GM12878 (cell line): ENCODE measurements at regions not wholly inside any gene's neighbourhood (a gene's known extent, or its start where the extent isn't known, plus 50 kb on each side); places are given as distances from the start of the nearest gene placed in this dataset.
"Not testable (repeated sequence)": the region's sequence is repeated elsewhere in the genome, so short reads cannot be mapped to it uniquely, and the experiment has no call there.

ENCODE experiments used
- ATAC-seq: fragments of 200-7000 bp; cut with Tn5 transposase; 3 replicates; pipeline ENCODE4 v1.9.1; 2020; ENCODE audit warnings: mild to moderate bottlenecking, moderate library complexity
- BruUV-seq: library from RNA; stranded (reverse); fragments of 400-500 nt; replicated peaks from 2 replicates; lab custom pipeline; 2021; lab: Mats Ljungman, UMichigan
- CTCF ChIA-PET: fragments of 300-600 bp; sonication (Branson Sonifier 250); formaldehyde crosslinking; extraction: SDS; loops from one replicate; lab custom pipeline; 2021; ENCODE audit warnings: inconsistent platforms; lab: Yijun Ruan, JAX
- POLR2A ChIA-PET: fragments of 350-600 bp; formaldehyde crosslinking; extraction: SDS; loops from one replicate; lab custom pipeline; 2021; ENCODE audit warnings: inconsistent platforms; lab: Charles Lee
- RAD21 ChIA-PET: fragments of 300-600 bp; sonication (Branson Sonifier 250); formaldehyde crosslinking; loops from one replicate; lab custom pipeline; 2023; ENCODE audit warnings: antibody characterized with exemption; ENCODE audit not compliant: unreplicated experiment; lab: Charles Lee
- SMC1A ChIA-PET: fragments of 300-600 bp; sonication (Branson Sonifier 250); formaldehyde crosslinking; loops from one replicate; lab custom pipeline; 2023; ENCODE audit not compliant: unreplicated experiment, uncharacterized antibody; lab: Charles Lee
- DNase-seq: peaks from one replicate; pipeline ENCODE4 v3.0.0-alpha.2; 2011; ENCODE audit warnings: low read depth, low spot score
- FAIRE-seq: peaks from 3 replicates; lab custom pipeline; 2011; peaks lifted over from hg19 to GRCh38; lab: Jason Lieb, UNC
- H2AFZ ChIP-seq: 2 replicates; pipeline ENCODE4 v1.6.0; 2011; ENCODE audit warnings: low read depth, low read length, control low read depth; ENCODE audit not compliant: control insufficient read depth
- H3K27ac ChIP-seq: 2 replicates; pipeline ENCODE4 v1.5.1; 2011; ENCODE audit warnings: control low read depth; ENCODE audit not compliant: control insufficient read depth, insufficient read depth
- H3K27me3 ChIP-seq, 2 experiments: replicated peaks in 1 of 2; 2 replicates each; pipeline versions ENCODE4 v1.6.0 to v1.6.1; 2011; ENCODE audit warnings: low read length in 1 of 2; ENCODE audit not compliant: control insufficient read depth in 2 of 2, insufficient read depth in 2 of 2
- H3K36me3 ChIP-seq, 2 experiments: 2 replicates each; pipeline ENCODE4 v1.5.1; 2011; ENCODE audit warnings: low read length in 1 of 2; ENCODE audit not compliant: control insufficient read depth in 2 of 2, insufficient read depth in 2 of 2
- H3K4me1 ChIP-seq: 2 replicates; pipeline ENCODE4 v1.6.1; 2011; ENCODE audit warnings: mild to moderate bottlenecking, low read length, moderate library complexity, mixed read lengths; ENCODE audit not compliant: control insufficient read depth, insufficient read depth
- H3K4me2 ChIP-seq: 2 replicates; pipeline ENCODE4 v1.6.0; 2011; ENCODE audit warnings: control low read depth; ENCODE audit not compliant: control insufficient read depth, insufficient read depth
- H3K4me3 ChIP-seq: fragments of 200-600 bp; sonication (generic); 2 replicates; pipeline ENCODE4 v1.5.1; 2016
- H3K79me2 ChIP-seq: 2 replicates; pipeline ENCODE4 v1.6.0; 2011; ENCODE audit warnings: low read length; ENCODE audit not compliant: control insufficient read depth, insufficient read depth
- H3K9ac ChIP-seq: 2 replicates; pipeline ENCODE4 v1.8.0; 2011; ENCODE audit warnings: low read length, control low read depth, mixed read lengths; ENCODE audit not compliant: control insufficient read depth, insufficient read depth
- H3K9me3 ChIP-seq: replicated peaks from 3 replicates; pipeline ENCODE4 v1.5.1; 2011; ENCODE audit warnings: mild to moderate bottlenecking, low read length; ENCODE audit not compliant: control insufficient read depth, insufficient read depth
- H4K20me1 ChIP-seq: 2 replicates; pipeline ENCODE4 v1.6.0; 2011; ENCODE audit not compliant: control insufficient read depth, insufficient read depth
- ATF2 ChIP-seq: IDR thresholded peaks from 2 replicates; pipeline ENCODE4 v1.6.1; 2012; ENCODE audit warnings: low read length, inconsistent platforms
- CHD4 ChIP-seq: fragments of 200-600 bp; sonication (generic); IDR thresholded peaks from 2 replicates; pipeline ENCODE4 v1.6.1; 2016; ENCODE audit warnings: mild to moderate bottlenecking
- EZH2 ChIP-seq: IDR thresholded peaks from 2 replicates; pipeline ENCODE4 v1.6.1; 2012; ENCODE audit warnings: low read depth, mild to moderate bottlenecking, control low read depth, inconsistent platforms, low read length, borderline replicate concordance; ENCODE audit not compliant: control insufficient read depth
- NKRF ChIP-seq: fragments of 450-650 bp; conservative IDR thresholded peaks from 2 replicates; pipeline ENCODE4 v1.6.1; 2017; ENCODE audit warnings: mild to moderate bottlenecking, moderate library complexity
- PML ChIP-seq: IDR thresholded peaks from 2 replicates; pipeline ENCODE4 v1.6.1; 2012; ENCODE audit warnings: low read length, inconsistent platforms
- RELA ChIP-seq: fragments of 450-650 bp; IDR thresholded peaks from 2 replicates; pipeline ENCODE4 v1.8.0; 2014; ENCODE audit warnings: borderline replicate concordance; ENCODE audit not compliant: partially characterized antibody
- SMAD1 ChIP-seq: fragments of 450-650 bp; IDR thresholded peaks from 2 replicates; pipeline ENCODE4 v1.6.1; 2018; ENCODE audit warnings: mild to moderate bottlenecking, low read depth; ENCODE audit not compliant: partially characterized antibody
- TBL1XR1 ChIP-seq: IDR thresholded peaks from 2 replicates; pipeline ENCODE4 v1.6.1; 2012; ENCODE audit warnings: low read depth, low read length, improper control_type of control experiment
- ZNF24 ChIP-seq: fragments of 450-650 bp; IDR thresholded peaks from 2 replicates; pipeline ENCODE4 v1.6.1; 2017; ENCODE audit warnings: antibody characterized with exemption, mild to moderate bottlenecking
- WGBS: methylation state at CpG from one replicate; pipeline ENCODE4 v1.1.6; 2016; ENCODE audit warnings: low lambda C conversion rate; ENCODE audit not compliant: insufficient replicate concordance, insufficient coverage; ENCODE audit errors: missing lambda C conversion rate; 5-methylcytosine and 5-hydroxymethylcytosine counted together
- in situ Hi-C: fragments of 300-500 bp; cut with MboI; formaldehyde crosslinking; loops from 9 replicates; pipeline ENCODE4 v1.14.3; 2018; ENCODE audit warnings: mixed read lengths
- intact Hi-C: fragments of 100-400 bp; cut with micrococcal nuclease; formaldehyde crosslinking; loops from one replicate; pipeline ENCODE4 v1.14.2; 2022; ENCODE audit not compliant: unreplicated experiment
- TF ChIP-seq, protein P1 (sequence below): fragments of 450-650 bp; IDR thresholded peaks from 2 replicates; pipeline ENCODE4 v1.6.1; 2018; ENCODE audit warnings: mild to moderate bottlenecking, low read depth, moderate library complexity; ENCODE audit not compliant: partially characterized antibody

DNA sequence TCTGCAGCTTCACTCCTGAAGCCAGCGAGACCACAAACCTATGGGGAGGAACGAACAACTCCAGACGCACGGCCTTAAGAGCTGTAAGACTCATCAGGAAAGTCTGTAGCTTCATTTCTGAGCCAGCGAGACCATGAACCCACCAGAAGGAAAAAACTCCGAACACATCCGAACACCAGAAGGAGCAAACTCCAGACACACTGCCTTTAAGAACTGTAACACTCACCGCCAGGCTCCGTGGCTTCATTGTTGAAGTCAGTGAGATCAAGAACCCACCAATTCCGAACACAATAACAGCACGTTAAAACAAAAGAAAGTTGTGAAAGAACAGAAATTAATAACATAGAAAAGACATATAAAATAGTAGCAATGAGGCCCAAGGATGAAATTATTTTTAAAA, 300.5 kb upstream of the MDFIC2 start:
- no peak overlapping the region for H3K27ac ChIP-seq
- no peaks in the 10 kb centered on the region for H3K4me1 ChIP-seq
- CTCF ChIA-PET: interaction anchor here (0.6 kb wide), 1 partner anchor 453 kb away, joined by 3 read pairs; no protein-coding TSS in a partner anchor
- ATAC-seq (no peak), FAIRE-seq (no peak)
- in situ Hi-C loops: no loop called here
- H3K27me3 ChIP-seq: no peaks in the 10 kb centered on the region
- no peak overlapping the region for H3K4me3 ChIP-seq
- intact Hi-C loops: no loop called here
- no peaks in the 10 kb centered on the region for H4K20me1 ChIP-seq
- H3K9me3 ChIP-seq: no peaks in the 10 kb centered on the region
- no TSS peak for BruUV-seq
- TF ChIP-seq, protein P1, sequence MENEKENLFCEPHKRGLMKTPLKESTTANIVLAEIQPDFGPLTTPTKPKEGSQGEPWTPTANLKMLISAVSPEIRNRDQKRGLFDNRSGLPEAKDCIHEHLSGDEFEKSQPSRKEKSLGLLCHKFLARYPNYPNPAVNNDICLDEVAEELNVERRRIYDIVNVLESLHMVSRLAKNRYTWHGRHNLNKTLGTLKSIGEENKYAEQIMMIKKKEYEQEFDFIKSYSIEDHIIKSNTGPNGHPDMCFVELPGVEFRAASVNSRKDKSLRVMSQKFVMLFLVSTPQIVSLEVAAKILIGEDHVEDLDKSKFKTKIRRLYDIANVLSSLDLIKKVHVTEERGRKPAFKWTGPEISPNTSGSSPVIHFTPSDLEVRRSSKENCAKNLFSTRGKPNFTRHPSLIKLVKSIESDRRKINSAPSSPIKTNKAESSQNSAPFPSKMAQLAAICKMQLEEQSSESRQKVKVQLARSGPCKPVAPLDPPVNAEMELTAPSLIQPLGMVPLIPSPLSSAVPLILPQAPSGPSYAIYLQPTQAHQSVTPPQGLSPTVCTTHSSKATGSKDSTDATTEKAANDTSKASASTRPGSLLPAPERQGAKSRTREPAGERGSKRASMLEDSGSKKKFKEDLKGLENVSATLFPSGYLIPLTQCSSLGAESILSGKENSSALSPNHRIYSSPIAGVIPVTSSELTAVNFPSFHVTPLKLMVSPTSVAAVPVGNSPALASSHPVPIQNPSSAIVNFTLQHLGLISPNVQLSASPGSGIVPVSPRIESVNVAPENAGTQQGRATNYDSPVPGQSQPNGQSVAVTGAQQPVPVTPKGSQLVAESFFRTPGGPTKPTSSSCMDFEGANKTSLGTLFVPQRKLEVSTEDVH: no peak
- TF ChIP-seq SMAD1: no peak
- TF ChIP-seq CHD4: no peak
- no peak for TF ChIP-seq RELA
- no peak for TF ChIP-seq ZNF24
- no peak for TF ChIP-seq ATF2
- TF ChIP-seq NKRF: no peak
- TF ChIP-seq PML: no peak
- no peak for TF ChIP-seq TBL1XR1
- TF ChIP-seq EZH2: no peak
- TF ChIP-seq, all 136 proteins: peak for 0
- Histone ChIP-seq H3K9ac (no peak overlapping the region), H2AFZ (no peak overlapping the region), H3K4me2 (no peak overlapping the region), H3K36me3 (no peaks in the 10 kb centered on the region), H3K79me2 (no peaks in the 10 kb centered on the region)
- DNase-seq: no peak
- ChIA-PET SMC1A (no interaction called here), RAD21 (no interaction called here), POLR2A (no interaction called here)
- 48% methylated on average over 11 of the region's 11 CpGs for WGBS

- 51% methylated on average over 20 of the region's 25 CpGs for WGBS
- ATAC-seq, H2AFZ ChIP-seq, H3K79me2 ChIP-seq, RAD21 ChIA-PET, in situ Hi-C loops, BruUV-seq, POLR2A ChIA-PET, SMC1A ChIA-PET, CTCF ChIA-PET, H4K20me1 ChIP-seq, H3K9ac ChIP-seq, H3K4me1 ChIP-seq, H3K27me3 ChIP-seq, H3K4me3 ChIP-seq, intact Hi-C loops, DNase-seq, H3K9me3 ChIP-seq, FAIRE-seq, H3K36me3 ChIP-seq, H3K4me2 ChIP-seq, H3K27ac ChIP-seq: not testable (repeated sequence)
Observed at GRCh38 chr3:70611667-70612277, 299.3 kb upstream of the MDFIC2 start.
